ENCODE measurements at regions not wholly inside any gene's neighbourhood (a gene's known extent, or its start where the extent isn't known, plus 50 kb on each side); places are given as distances from the start of the nearest gene placed in this dataset.
"Not testable (repeated sequence)": the region's sequence is repeated elsewhere in the genome, so short reads cannot be mapped to it uniquely, and the experiment has no call there.

- DNase-seq (ENCODE audit: low read depth): no peak
- TF ChIP-seq, protein P1, sequence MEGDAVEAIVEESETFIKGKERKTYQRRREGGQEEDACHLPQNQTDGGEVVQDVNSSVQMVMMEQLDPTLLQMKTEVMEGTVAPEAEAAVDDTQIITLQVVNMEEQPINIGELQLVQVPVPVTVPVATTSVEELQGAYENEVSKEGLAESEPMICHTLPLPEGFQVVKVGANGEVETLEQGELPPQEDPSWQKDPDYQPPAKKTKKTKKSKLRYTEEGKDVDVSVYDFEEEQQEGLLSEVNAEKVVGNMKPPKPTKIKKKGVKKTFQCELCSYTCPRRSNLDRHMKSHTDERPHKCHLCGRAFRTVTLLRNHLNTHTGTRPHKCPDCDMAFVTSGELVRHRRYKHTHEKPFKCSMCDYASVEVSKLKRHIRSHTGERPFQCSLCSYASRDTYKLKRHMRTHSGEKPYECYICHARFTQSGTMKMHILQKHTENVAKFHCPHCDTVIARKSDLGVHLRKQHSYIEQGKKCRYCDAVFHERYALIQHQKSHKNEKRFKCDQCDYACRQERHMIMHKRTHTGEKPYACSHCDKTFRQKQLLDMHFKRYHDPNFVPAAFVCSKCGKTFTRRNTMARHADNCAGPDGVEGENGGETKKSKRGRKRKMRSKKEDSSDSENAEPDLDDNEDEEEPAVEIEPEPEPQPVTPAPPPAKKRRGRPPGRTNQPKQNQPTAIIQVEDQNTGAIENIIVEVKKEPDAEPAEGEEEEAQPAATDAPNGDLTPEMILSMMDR (conservative IDR thresholded peaks at IDR 0.05; ENCODE audit: low read length): no peak
- no peak overlapping the region for H3K4me3 ChIP-seq (ENCODE audit: low read length)
These were observed 75.2 kb upstream of the METTL9 start for GRCh38 chr16:21524068-21524751.

DNA sequence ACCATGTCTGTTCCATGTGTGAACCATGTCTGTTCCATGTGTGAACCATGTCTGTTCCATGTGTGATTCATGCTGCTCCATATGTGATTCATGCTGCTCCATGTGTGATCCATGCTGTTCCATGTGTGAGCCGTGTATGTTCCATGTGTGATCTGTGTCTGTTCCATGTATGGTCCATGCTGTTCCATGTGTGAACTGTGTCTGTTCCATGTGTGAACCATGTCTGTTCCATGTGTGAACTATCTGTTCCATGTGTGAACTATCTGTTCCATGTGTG lies 74.7 kb upstream of the METTL9 start:
- DNase-seq (ENCODE audit: low read depth); H3K4me3 ChIP-seq (ENCODE audit: low read length): not testable (repeated sequence)

DNA sequence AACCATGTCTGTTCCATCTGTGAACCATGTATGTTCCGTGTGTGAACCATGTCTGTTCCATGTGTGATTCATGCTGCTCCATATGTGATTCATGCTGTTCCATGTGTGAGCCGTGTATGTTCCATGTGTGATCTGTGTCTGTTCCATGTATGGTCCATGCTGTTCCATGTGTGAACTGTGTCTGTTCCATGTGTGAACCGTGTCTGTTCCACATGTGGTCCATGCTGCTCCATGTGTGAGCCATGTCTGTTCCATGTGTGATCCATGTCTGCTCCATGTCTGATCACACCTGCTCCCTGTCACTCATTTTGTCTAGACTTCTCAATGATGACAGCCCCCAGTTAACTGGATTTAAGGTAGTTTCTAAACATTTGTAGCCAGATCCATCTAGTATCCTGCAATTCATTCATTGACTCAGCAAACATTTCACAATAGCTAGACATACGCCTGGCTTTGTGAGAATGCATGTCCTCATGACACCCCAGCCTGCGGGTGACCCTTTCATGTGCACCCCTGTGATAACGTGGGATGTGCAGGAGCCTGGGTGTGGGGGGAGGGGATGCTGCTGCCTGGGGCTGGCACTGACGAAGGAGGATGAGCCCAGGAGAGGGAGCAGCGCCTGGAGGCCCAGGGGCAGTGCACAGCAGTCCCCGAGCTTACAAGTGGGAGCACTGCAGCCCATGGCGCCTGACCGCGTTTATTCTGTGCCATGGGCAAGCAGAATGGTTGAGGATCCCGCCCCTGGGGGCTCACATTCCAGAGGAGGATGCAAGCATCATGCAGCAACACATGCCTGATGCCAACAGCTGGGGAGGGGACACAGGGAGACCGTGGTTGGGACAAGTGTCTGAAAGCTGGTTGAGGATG lies 74.1 kb upstream of the METTL9 start:
- peak; percentile 74 for DNase-seq (ENCODE audit: low read depth)
- H3K4me3 ChIP-seq (ENCODE audit: low read length): not testable (repeated sequence)

DNA sequence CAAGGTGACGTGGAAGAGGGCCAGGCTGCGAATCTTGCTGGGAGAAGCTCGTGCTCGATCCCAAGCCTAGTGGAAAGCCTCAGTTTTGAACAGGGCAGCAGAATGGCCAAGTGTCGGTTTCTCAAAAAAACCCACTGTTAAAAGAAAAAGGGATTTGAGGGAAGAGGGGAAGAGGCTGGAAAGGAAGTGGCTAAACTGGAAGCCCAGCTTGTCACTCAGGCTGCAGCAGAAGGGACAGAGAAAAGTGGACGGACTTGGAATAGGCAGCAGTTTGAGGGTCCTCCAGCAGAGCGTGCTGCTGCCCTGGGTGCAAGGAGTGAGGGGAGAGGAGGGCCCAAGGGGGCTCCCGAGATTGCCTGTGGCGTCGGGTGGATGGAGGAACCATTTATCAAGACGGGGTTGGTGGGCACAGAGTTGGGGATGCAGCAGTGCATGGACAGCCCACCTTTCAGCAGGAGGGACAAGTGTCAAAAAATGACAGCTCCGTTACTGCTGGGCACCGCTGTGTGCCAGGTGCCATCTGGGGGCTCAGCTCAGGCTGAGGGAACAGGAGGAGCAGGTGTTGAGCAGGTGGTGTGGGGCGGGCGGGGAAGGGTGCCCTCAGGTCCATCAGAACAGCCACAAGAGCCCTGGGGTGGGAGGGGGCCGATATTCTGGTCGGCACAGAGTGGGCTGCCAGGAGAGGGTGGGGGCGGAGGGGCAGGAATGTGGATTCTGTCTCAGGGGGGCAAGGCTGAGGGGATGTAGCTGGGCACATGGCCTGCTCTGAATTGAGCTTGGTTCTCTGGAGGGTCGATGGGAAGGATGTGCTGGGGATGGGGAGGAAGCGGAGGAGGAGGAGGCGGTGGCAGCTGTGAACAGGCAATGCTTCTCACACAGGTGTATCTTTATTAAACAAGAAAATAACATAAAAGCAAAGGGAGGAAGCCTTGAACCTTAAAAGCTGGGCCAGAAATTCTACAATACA lies 73.1 kb upstream of the METTL9 start:
- H3K4me3 ChIP-seq (ENCODE audit: low read length); DNase-seq (ENCODE audit: low read depth): not testable (repeated sequence)

GRCh38 chr16:21526923-21527807 lies 72.2 kb upstream of the METTL9 start:
- no peak overlapping the region for H3K4me3 ChIP-seq (ENCODE audit: low read length)
- TF ChIP-seq, protein P1 (conservative IDR thresholded peaks at IDR 0.05; ENCODE audit: low read length): no peak
- no peak for DNase-seq (ENCODE audit: low read depth)

GRCh38 chr16:21529060-21529658 lies 70.2 kb upstream of the METTL9 start:
- DNase-seq (ENCODE audit: low read depth); H3K4me3 ChIP-seq (ENCODE audit: low read length): not testable (repeated sequence)

- DNase-seq (ENCODE audit: low read depth); H3K4me3 ChIP-seq (ENCODE audit: low read length): not testable (repeated sequence)
These were observed 68.5 kb upstream of the METTL9 start for GRCh38 chr16:21530729-21531383.

DNA sequence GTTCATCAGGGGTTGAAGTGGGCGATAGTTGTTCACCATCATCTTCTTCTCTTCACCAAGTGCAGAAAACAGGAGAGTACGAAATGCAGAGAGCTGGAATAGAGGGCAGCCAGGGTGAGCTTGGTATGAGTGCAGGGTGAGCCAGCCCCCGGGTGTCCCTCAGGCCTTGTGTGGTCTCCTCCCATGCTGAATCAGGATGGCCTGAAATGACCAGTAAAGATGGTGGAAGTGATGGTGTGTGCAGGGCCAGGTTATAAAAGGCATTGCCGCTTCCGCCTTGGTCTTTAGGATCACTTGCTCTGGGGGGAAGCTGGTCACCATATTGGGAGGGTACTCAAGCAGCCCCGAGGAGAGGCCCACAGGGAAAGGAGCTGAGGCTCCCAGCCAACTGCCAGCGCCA lies 66.4 kb upstream of the METTL9 start:
- not testable (repeated sequence) for DNase-seq (ENCODE audit: low read depth); H3K4me3 ChIP-seq (ENCODE audit: low read length)

- H3K4me3 ChIP-seq (ENCODE audit: low read length): not testable (repeated sequence)
These were observed 65.9 kb upstream of the METTL9 start for GRCh38 chr16:21533474-21533873.

GRCh38 chr16:21534561-21534960 lies 64.8 kb upstream of the METTL9 start:
- peak; percentile 84 for DNase-seq (ENCODE audit: low read depth)
- H3K4me3 ChIP-seq (ENCODE audit: low read length): not testable (repeated sequence)
- TF ChIP-seq, protein P1 (conservative IDR thresholded peaks at IDR 0.05; ENCODE audit: low read length): peak; percentile 45

More at GRCh38 chr16:21533474-21533873, 65.9 kb upstream of the METTL9 start:
- DNase-seq (ENCODE audit: low read depth): not testable (repeated sequence)

DNA sequence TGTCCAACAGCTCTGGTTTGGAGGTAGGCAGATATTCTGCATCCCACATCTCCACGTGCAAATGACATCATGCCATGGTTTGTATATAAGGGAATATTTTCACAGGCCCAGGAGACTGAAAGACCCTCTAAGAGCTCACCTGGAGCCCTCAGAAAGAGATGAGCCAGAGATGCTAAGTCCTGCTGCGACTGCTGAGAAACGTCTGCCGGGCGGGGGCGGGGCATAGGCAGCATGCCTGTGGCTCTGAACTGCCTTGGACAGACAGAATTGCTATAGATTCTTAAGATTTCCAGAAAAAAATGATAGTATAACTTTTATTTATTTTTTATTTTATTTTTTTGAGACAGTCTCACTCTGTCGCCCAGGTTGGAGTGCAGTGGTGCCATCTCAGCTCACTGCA lies 64.2 kb upstream of the METTL9 start:
- H3K4me3 ChIP-seq (ENCODE audit: low read length); DNase-seq (ENCODE audit: low read depth): not testable (repeated sequence)

DNA sequence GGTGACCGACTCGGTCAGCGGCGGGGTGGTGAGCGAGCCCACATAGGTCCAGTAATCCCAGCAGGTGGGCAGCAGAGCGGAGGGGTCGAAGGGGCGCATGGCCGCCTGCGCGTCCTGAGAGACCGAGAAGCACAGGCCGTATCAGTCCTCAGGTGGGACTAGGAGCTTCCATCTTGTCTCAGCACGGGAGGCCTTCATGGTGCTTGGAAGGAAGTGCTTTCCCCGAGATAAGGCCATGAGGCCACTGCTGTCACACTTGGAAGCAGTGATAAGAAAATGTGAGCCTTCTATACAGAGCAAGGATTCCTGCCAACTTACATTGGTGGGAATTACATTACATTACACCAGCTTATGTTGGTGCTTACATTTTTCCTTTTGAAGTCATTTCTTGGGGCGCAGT lies 62.6 kb upstream of the METTL9 start:
- not testable (repeated sequence) for H3K4me3 ChIP-seq (ENCODE audit: low read length); DNase-seq (ENCODE audit: low read depth)

DNA sequence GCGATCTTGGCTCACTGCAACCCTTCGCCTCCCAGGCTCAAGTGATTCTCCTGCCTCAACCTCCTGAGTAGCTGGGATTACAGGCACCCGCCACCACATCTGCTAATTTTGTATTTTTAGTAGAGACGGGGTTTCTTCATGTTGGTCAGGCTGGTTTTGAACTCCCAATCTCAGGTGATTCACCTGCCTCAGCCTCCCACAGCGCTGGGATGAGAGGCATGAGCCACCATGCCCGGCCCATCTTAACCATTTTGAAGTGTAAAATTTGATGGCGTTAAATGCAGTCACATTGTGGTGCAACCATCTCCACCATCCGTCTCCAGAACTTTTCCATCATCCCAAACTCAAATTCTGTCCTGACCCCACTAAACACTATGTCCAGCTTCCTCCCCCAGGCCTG lies 61.8 kb upstream of the METTL9 start:
- not testable (repeated sequence) for H3K4me3 ChIP-seq (ENCODE audit: low read length); DNase-seq (ENCODE audit: low read depth)
